Stimulated activated CD8-positive, alpha-beta memory T cell treated with anti-CD3 and anti-CD28 coated beads, Interleukin-15, amount 100 ng/mL, for 1 hour (primary cell): ENCODE measurements at regions not wholly inside any gene's neighbourhood (a gene's known extent, or its start where the extent isn't known, plus 50 kb on each side); places are given as distances from the start of the nearest gene placed in this dataset.

Experiments used
- DNase-seq: peaks from one replicate; pipeline ENCODE4 v3.0.0-alpha.2; 2020; ENCODE audit warnings: low read depth

DNA sequence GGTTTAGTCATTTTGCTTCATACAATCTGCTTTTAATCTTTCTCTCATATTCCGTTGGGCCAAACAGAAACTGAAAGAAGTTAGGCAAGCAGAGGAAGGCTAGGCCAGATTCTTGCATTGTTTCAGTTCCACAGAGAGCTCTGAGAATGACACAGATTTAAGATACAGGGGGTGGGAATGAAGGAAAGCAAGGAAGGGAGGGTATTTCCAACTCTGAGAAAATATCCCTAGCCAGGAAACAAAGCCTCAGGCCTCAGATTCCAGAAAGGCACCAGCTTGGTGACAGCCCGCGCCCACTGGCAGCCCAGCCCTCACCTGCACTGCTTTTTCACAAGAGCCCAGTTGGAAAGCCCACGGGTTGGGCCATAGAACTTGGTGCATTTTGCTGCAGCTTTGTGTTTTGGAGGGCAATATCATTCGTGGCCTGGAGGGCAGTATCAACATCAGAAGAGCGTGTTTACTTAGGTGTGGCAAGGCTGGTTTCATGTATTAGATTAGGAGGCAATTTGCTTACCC lies 63.5 kb downstream of the ENC1 start:
- no peak for DNase-seq

DNA sequence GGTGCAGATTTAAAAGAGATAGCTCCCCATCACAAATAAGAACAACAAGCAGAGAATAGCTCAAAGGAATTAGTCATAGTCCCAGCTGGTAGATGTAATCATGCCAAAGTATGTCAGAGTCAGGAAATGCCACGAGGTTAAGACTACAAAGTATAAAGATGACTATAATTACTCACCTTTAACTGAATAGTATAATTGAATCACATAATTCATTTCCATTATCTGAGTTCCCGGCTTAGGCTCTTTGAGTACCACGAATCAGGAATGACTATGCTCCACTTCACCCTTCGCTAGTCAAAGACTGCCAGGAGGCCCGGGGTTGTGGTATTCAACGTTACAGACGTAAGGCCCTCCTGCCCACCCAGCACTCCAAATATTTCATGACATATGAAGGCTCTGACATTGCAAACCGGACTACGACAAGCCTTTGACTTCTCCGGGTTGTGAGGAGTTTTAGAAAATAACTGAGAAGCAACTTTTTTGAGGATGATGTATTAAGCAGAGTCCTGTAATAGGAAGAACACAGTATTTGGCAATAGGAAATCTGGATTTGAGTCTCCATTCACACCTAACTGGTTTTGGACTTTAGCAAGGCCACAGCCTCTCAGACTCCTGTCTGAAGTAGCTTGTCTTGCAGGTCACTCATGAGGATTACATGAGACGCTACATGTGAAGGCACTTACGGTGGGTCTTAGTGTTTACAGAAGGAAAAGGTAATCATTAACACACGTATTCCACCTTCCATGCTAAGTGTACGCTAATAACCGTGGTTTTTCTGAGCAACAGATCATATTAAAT lies 64.6 kb downstream of the ENC1 start:
- no peak for DNase-seq

DNA sequence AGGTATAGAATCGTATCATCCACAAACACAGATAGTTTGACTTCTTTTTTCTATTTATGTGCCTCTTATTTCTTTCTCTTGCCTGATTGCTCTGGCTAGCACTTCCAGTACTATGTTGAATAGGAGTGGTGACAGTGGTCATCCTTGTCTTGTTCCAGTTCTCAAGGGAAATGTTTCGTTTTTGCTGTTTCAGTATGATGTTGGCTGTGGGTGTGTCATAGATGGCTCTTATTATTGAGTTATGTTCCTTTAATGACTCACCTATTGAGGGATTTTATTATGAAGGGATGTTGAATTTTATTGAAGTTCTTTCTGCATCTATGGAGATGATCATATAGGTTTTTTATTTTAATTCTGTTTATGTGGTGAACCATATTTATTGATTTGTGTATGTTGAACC lies 70.3 kb downstream of the ENC1 start:
- DNase-seq: no peak

DNA sequence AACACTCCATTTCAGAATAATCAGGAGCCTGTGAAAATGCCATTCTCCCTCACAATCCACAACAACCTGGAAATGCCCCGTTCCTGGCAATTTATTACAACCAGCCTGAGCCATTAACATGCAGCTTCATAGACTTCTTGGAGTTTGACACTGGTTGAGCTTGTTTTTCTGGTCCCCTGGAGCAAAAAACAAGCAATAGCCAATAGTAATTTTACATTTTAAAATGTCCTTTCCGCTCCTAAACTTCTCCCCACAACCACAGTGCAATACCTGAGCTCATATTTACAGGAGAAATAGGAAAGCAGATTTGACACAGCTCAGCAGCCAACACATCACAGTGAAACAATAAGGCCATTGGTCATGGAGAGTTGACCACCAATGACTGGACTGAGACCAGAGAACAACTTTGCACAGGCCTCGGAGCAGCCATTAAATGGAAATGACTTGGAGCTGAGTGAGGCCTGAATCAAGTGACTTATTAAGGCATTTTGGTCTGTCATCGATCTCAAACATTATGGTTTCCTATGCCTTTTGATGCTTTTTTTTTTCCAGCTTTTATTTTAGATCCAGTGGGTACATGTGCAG lies 73.0 kb downstream of the ENC1 start:
- no peak for DNase-seq

DNA sequence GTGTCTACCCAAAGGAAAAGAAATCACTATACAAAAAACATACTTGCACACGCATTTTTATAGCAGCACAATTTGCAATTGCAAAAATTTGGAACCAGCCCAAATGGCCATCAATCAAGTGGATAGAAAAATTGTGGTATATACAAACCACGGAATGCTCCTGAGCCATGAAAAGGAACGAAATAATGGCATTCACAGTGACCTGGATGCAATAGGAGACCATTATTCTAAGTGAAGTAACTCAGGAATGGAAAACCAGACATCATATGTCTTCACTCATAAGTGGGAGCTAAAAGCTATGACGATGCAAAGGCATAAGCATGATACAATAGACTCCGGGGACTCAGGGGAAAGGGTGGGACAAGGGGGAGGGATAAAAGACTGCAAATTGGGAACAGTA lies 78.4 kb downstream of the ENC1 start:
- DNase-seq: no peak

DNA sequence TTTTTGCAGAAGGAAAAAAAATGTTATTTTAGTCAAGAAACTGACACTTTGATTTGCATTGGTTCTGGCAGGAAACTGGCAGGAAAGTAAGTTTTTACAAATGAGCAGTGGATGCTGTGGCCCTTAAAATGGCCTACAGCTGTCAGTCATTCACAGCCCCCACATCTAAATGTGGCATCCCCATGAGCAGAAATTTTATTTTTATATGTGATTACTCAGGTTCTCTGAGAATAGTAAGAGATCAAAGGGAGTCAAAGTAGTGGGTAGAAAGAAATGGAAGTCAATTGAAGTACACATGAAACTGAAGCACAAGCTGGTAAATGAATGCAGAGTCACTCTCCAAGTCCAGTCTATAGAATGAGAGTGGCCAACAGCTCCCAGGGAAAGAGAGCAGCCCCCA lies 80.3 kb downstream of the ENC1 start:
- no peak for DNase-seq

DNA sequence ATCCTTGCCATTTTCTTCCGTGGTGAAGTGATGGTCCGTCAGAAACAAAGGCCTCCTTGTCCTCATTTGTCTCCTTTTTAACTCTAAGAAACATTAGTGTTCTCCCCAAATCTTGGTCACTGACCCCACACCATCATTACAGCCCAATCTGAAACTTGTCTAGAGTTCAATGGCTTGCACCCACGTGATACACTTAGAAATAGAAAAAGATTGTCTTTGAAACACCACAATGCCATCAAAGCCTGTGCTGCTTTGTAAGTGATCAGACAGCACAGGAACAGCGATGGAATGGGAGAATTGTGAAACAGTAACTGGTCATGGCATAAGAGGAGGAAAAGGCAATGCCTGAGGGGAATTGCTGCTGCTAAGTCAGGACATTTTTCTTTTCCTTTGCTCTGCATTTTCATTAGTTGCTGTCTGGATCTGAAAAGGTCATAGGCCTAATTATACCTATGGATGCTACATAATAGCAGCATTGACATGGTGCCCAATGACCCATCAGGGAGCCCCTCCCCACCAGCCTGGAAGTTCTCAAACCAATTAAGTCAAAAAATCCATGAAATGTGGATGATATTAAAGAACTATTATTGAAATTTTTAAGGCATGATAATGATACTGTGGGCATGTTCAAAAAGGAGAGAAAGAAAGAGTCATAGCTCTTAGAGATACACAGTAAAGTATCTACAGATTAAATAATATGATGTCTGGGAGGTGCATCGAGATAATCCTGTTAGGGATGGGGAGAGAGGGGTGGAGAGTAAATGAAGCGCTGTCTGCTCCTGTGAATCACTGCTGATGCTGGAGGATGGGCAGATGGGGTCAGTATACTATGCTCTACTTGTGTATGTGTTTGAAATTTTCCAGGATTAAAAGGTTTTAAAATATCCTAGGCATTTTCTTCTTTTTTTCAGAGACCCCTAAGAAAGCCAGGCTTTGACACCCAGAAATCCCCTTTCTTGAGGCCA lies 83.6 kb downstream of the ENC1 start:
- DNase-seq: no peak

DNA sequence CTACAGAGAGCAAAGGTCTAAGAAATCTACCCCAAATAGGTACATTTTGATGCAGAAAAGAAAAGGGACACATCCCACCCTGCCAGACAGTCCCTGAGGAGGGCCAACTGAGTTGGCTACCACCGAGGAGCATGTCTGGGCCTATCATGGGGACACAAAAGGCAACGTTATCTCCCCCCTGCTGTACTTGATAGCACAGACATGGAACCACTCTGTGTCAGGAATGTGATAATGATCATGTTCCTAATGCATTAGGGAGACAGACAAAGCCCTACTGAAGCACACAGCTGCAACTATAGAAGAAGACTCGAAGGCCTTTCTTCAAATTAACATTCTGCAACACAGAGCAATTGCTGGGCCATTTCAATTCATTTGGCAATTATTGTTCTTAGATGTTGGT lies 84.5 kb downstream of the ENC1 start:
- no peak for DNase-seq

DNA sequence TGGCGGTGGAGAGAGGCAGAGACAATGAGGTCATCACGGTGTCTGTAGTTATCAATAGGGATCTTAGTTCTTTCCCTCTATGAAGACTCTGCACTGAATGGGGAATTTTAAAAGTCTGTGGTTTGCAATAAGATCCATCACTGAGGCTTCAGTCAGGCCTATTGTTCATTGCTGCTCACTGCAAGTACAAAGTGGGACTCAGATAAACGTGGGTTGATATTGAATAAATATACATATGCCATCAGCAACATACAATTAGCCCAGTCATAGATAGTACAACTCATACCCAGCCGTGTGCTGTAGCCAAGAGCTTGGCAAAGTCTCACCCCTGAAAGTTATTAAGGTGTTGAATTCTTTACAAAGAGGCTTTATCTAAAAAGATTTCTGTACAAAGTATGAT lies 88.4 kb downstream of the ENC1 start:
- no peak for DNase-seq

DNA sequence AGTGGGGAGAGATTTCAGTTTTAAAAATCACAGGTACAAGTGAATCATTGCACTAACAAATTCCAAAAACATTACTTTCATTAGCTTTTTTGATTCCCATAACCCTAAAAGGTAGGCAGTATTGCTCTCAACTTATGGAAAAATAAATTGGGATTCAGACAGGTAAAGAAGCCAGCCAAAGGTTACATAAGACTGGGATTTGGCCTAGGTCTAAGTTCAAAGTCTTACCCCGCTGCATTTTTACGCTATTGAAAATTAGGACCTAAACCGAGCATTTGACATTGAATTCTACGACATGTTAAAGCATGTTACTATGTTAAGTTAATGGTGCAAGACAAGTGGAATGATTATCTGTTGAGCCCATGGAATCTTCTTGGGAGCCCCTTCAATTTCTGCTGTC lies 89.6 kb downstream of the ENC1 start:
- DNase-seq: no peak

DNA sequence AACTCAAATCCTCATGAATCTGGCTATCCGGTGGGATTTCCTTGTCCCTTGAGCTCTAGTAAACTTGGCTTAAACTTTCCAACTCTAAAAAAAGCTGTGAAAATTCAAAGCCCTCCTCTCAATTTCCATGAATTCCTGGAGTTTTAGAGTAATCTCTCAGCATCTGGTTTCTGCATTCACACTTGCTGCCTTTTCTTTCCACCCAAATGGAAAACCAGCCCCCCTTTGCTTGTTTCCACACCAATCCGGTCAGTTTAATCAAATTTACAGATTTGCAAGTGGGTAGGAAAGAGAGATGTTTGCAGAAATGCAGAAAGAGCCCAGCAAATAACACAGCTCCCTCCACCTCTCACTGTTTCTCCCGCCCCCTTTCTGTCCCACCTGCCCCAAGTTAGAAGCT lies 91.1 kb downstream of the ENC1 start:
- DNase-seq: no peak

DNA sequence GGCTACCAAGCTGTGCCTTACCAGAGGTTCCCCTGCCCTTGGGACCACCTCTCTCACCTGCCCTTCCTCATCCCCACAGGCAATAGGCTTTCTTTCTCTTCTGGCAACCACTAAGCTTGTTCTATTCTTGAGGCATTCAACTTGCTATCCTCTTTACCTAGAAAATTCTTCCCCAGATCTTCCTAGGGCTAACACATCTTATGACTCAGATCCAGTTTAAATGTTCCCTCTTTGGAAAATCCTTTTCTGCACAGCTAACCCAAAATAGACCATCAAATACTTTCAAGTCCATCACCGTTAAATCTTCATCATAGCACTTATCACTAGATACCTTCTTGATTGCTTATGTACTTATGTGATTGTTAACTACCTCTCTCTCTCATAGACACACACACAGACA lies 93.7 kb downstream of the ENC1 start:
- DNase-seq: no peak

DNA sequence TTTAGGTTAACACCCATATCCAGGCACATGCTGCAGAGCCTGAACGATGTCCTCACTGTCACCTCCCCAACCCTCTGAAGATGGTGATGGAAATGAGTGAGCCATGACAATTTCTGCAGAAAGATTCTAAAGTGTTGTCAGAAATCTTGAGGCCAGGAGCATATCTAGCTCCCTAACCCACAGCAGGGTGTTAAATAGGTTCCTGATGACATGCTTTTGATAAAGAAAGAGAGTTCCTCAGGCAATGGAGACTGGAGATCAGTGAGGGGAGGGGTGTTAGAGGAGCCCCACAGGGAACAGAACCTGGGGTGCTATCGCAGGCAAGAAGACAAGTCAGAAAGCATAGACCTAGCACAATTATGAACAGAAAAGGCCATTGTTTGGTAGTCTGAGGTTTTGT lies 95.7 kb downstream of the ENC1 start:
- DNase-seq: no peak

DNA sequence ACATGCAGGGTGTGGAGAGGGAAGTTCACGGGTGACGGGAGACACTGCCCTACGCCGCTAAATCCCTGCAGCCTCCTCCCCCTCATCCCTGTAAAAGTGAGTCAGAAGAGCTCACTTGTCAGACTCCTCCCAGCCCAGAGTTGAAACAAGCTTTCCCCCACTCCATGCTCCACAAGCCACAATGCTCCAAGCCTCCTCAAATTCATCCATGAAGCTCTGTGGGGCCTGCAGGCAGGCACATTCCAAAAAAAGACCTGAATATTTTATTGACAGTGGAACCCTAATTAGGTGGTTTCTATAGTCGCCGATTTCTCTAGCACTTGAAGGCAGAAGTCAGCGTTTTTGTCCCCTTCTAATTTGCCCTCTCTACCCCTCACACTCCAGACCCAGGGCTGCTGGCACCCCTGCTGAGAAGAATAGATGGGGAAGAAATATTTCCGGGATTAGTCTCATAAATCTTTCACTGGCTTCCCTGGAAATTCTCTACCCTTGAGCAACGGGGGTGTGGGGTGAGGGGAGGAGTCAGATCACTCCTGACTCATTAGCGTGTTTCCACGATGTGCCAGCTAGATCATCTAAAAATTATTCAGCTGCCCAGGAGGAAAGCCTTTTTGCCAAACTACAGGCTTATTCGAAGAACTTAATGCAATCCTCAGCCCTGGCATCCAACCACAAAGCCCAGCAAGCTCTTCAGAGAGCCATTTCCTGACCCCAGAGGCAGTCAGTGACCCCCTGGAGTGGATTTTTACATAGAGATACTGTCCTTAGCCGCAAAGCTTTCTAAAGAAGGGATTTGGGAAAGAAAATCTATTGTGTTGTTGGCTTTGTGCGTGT lies 97.1 kb downstream of the ENC1 start:
- DNase-seq: no peak

DNA sequence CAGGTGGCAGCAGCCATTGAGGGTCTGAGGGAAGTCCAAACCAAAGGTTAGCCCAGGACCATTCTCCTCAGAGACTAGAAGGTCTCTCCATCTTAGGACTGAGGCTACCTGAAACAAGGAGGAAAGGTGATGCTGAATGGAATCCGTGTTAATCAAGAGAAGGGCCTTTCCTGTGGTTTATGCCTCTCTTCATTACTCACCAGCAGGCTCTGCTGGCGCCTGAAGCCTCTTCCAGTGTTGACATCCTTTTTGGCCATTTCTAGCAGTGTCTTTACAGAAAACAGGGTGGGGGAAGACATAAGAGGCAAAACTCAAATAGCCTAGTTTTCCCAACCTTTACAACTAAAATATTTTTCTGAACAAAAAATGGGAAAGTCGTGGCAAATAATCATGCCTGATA lies 98.0 kb downstream of the ENC1 start:
- no peak for DNase-seq

DNA sequence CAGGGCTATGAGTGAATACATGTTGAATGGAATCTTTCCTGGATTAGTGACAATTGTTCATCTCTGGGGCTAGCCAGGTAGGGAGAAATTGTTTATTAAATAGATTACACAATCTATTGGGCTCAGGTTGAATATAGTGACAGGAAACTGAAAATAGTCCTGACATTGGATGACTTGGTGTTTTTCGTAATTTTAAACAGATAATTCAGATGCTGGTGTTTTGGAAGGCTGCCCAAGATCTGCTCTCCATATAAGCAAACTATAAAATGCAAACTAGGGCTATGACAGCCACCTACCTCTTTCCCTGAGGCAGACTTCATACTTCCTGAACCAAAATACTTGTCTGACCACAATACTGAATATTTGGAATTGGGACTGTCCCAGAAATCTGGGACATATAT lies 99.1 kb downstream of the ENC1 start:
- no peak for DNase-seq

DNA sequence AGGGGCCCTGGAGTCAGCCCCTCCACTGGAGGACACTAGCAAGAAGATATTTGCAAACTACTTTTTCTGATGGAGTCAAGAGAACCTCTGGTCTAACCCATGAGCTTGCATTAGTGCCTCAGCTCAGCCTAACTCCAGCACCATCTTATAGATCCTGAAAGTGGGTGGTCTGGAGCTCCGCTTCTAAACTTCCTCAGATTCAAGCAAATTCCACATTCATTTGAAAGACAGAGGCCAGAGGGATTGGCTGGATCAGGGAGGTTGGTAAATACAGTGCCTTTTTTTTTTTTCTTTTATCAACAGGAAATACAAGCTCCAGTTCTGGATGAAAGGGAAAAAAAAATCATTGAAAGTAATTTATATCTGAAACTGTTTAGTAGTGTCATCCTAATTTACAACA lies 99.9 kb downstream of the ENC1 start:
- DNase-seq: no peak

DNA sequence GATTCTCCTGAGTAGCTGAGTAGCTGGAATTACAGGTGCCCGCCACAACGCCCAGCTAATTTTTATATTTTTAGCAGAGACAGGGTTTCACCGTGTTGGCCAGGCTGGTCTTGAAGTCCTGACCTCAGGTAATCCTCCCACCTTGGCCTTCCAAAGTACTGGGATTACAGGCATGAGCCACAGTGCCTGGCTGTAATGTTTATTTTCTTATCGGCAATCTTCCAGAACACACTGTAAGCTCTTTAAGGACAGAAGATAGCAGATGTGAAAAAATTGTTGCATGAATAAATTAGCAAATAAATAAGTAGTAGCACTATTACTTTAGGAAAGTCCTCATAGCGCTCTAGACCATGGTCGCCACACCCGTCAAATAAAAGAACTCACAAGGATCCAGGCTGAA lies 100.5 kb downstream of the ENC1 start:
- DNase-seq: no peak

DNA sequence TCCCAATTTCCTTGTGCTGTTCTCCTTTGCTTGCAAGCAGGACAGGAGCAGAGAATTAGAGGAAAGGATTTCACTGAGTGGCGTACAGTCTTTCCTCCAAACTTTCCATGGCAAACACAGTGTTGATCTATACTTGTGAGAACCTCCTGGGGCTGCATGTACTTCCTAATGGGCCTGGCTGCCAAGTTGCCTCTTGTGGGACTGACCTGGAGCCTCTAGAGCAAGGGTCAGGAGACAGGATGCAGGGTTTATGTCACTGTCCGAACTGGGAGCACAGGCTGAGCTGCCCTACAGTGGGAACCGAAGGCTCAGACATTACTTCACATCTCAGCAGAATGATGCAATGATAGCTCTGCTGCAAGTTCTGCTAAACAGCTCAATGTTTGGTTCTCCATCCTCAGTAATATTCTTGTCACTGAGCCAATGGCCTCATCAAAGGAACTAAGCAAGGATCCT lies 102.3 kb downstream of the ENC1 start:
- DNase-seq: no peak

DNA sequence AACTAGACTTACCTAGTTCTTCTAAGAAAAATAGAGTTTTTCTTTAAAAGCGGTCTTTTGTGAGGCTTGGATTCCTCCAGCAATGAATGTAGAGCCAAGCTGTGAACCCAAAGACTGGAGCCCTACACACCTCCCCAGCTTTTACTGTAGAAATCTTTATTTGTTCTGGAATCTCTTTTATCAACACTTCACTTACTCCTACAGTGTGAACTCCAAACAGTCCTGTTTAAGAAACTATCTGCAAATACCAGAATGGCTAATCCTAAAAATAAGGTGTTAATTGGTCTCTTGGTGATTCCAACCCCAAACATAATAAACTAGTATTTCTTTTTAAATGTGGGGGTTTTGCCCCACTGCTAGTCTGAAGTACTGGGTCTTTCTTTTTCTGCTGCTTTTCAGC lies 103.9 kb downstream of the ENC1 start:
- DNase-seq: no peak

DNA sequence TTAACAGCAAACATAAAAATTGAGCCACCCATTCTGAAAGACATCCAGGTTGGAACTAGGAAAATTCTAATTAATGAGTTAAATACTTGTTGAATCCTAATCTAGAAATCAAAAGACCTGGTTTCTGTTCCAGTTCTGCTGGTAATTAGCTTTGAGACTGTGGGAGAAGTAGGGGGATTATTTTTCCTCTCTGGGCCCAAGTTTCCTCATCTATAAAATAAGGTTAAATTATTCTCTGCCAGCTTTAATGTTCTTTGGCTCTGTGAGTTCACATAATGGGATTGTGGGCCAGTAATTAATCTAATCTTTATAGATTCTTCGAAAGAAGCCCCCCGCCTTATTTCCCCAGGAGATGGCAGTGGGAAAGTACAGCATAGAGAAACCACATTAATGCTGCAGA lies 104.6 kb downstream of the ENC1 start:
- no peak for DNase-seq
